ENCODE measurements at regions not wholly inside any gene's neighbourhood (a gene's known extent, or its start where the extent isn't known, plus 50 kb on each side); places are given as distances from the start of the nearest gene placed in this dataset.

DNA sequence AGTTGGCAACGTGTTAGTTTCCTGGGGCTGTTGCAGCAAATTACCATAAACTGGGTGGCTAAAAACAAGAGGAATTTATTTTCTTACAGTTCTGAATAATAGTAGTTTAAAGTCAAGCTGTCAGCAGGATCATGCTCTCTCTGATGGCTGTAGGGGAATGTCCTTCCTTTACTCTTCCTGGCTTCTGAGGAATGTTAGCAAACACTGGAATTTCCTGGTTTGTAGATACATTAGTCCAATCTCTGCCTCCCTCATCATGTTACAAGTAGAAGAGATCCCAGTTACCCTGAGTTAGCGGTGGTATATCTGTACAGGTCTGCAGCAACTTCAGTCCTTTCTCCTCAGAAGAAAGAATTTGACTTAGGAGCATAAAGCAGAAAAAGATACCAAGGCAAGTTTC is 2249.1 kb downstream of the NCAM2 start:
- DNase-seq, result no peak

GRCh38 chr21:23245255-23245654 is 2247.0 kb downstream of the NCAM2 start:
- no peak for DNase-seq

DNA sequence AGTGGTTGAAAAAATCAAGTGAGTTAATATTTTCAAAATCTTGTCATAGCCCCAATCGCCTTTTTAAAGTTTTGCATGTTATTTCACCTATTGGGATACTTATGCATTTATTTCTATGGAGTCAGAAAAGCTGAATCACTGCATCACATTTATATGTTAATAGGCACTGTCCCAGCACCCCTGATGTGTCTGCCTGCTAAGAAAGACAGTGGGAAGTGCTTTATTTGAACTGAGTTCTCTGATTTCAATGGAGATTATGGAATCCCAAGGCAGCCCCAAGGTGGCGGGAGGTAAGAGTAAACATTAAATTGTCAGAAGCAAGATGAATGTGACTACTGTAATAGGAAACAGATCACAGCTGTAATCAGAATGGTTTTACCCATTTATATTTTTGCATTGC is 2225.7 kb downstream of the NCAM2 start:
- DNase-seq, result no peak

DNA sequence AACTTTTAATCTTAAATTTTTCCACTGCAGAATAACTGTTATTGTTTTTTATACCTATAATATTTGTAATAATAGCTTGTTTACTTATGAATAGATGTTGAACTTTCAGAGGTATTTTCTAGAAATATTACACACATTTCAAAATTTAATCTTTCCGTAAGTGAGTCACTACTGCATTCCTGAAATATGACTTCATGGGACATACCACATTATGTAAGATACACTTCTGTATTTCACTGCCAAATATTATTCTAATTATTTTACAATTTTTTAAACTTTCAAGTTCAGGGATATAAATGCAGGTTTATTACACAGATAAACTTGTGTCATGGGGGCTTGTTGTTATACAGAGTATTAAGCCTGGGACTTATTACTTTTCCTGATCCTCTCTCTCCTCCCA is 2220.5 kb downstream of the NCAM2 start:
- no peak for DNase-seq

- DNase-seq, result no peak
These were observed 2219.4 kb downstream of the NCAM2 start for GRCh38 chr21:23217597-23217996.

GRCh38 chr21:23215261-23215660 is 2217.1 kb downstream of the NCAM2 start:
- no peak for DNase-seq

Measured in right hindlimb (tissue), 1 donor.